IMR-90 (cell line): ENCODE measurements at regions not wholly inside any gene's neighbourhood (a gene's known extent, or its start where the extent isn't known, plus 50 kb on each side); places are given as distances from the start of the nearest gene placed in this dataset.

Source experiments
- ATAC-seq: fragments of 200-7000 bp; cut with Tn5 transposase; 2 replicates; pipeline ENCODE4 v1.9.1; 2020; ENCODE audit warnings: low read depth, mild to moderate bottlenecking, moderate library complexity
- BruUV-seq: library from RNA; stranded (reverse); fragments of 400-500 nt; replicated peaks from 2 replicates; lab custom pipeline; 2021; lab: Mats Ljungman, UMichigan
- CTCF ChIA-PET: fragments of 300-600 bp; formaldehyde crosslinking; extraction: SDS; loops from one replicate; lab custom pipeline; 2021; ENCODE audit warnings: antibody characterized with exemption; lab: Yijun Ruan, JAX
- POLR2A ChIA-PET: fragments of 300-600 bp; sonication (Branson Sonifier 250); formaldehyde crosslinking; loops from one replicate; lab custom pipeline; 2022; ENCODE audit warnings: antibody characterized with exemption; ENCODE audit not compliant: unreplicated experiment; lab: Charles Lee
- DNase-seq: peaks from one replicate; pipeline ENCODE4 v3.0.0; 2013
- H2AFZ ChIP-seq: replicated peaks from 2 replicates; pipeline ENCODE3; 2013; ENCODE audit warnings: low read length, mild to moderate bottlenecking; ENCODE audit not compliant: poor library complexity
- H2AK5ac ChIP-seq: 2 replicates; pipeline ENCODE4 v1.6.1; 2013; ENCODE audit warnings: low read depth, low read length, inconsistent platforms
- H2AK9ac ChIP-seq: replicated peaks from 2 replicates; pipeline ENCODE3; 2013; ENCODE audit warnings: mild to moderate bottlenecking, low read depth, low read length, moderate library complexity; ENCODE audit not compliant: poor library complexity
- H2BK120ac ChIP-seq: 2 replicates; pipeline ENCODE4 v1.6.1; 2013; ENCODE audit warnings: low read depth, low read length, inconsistent platforms
- H2BK15ac ChIP-seq: 3 replicates; pipeline ENCODE4 v1.6.1; 2013; ENCODE audit warnings: low read depth, low read length, inconsistent platforms
- H2BK20ac ChIP-seq: 2 replicates; pipeline ENCODE4 v1.6.1; 2013; ENCODE audit warnings: low read depth, mild to moderate bottlenecking, inconsistent platforms, low read length, moderate library complexity
- H2BK5ac ChIP-seq: 2 replicates; pipeline ENCODE4 v1.6.1; 2013; ENCODE audit warnings: mild to moderate bottlenecking, low read depth, low read length, inconsistent platforms; ENCODE audit not compliant: poor library complexity, severe bottlenecking
- H3K14ac ChIP-seq: replicated peaks from 2 replicates; pipeline ENCODE4 v1.6.1; 2013; ENCODE audit warnings: low read depth, low read length, inconsistent platforms
- H3K18ac ChIP-seq: 2 replicates; pipeline ENCODE4 v1.6.1; 2013; ENCODE audit warnings: low read depth, low read length, control low read depth
- H3K23ac ChIP-seq: 2 replicates; pipeline ENCODE4 v1.6.1; 2013; ENCODE audit warnings: low read depth, low read length, inconsistent platforms
- H3K27ac ChIP-seq: 2 replicates; pipeline ENCODE4 v1.5.1; 2013; ENCODE audit warnings: mild to moderate bottlenecking, control low read depth, low read length; ENCODE audit not compliant: insufficient read depth
- H3K27me3 ChIP-seq: 2 replicates; pipeline ENCODE4 v1.6.1; 2013; ENCODE audit warnings: low read length; ENCODE audit not compliant: control insufficient read depth, insufficient read depth
- H3K36me3 ChIP-seq: 2 replicates; pipeline ENCODE4 v1.6.1; 2013; ENCODE audit warnings: low read length, mixed read lengths; ENCODE audit not compliant: control insufficient read depth, insufficient read depth
- H3K4ac ChIP-seq: 2 replicates; pipeline ENCODE4 v1.6.1; 2013; ENCODE audit warnings: low read depth, low read length, inconsistent platforms
- H3K4me1 ChIP-seq: 2 replicates; pipeline ENCODE4 v1.6.1; 2013; ENCODE audit warnings: low read length, mixed read lengths; ENCODE audit not compliant: control insufficient read depth, insufficient read depth
- H3K4me2 ChIP-seq: 2 replicates; pipeline ENCODE4 v1.6.1; 2013; ENCODE audit warnings: low read depth, mild to moderate bottlenecking, control low read depth, low read length, moderate library complexity
- H3K4me3 ChIP-seq: 2 replicates; pipeline ENCODE4 v1.5.1; 2013; ENCODE audit warnings: low read depth, mild to moderate bottlenecking, control low read depth, low read length, moderate library complexity; ENCODE audit not compliant: insufficient read depth
- H3K56ac ChIP-seq: 2 replicates; pipeline ENCODE4 v1.6.1; 2013; ENCODE audit warnings: low read length, inconsistent platforms; ENCODE audit not compliant: insufficient read depth; ENCODE audit errors: extremely low read depth
- H3K79me1 ChIP-seq, 2 experiments: 2 replicates each; pipeline ENCODE4 v1.6.1; 2013; ENCODE audit warnings: low read length in 2 of 2, inconsistent platforms in 1 of 2, low read depth in 1 of 2
- H3K9ac ChIP-seq: 2 replicates; pipeline ENCODE4 v1.6.1; 2013; ENCODE audit warnings: low read depth, low read length, control low read depth
- H3K9me1 ChIP-seq: 2 replicates; pipeline ENCODE4 v1.6.1; 2013; ENCODE audit warnings: low read length, inconsistent platforms; ENCODE audit not compliant: insufficient read depth
- H3K9me3 ChIP-seq: 2 replicates; pipeline ENCODE4 v1.6.1; 2013; ENCODE audit warnings: low read length; ENCODE audit not compliant: control insufficient read depth, insufficient read depth
- H4K20me1 ChIP-seq: 2 replicates; pipeline ENCODE4 v1.6.1; 2013; ENCODE audit warnings: low read length, inconsistent platforms; ENCODE audit not compliant: insufficient read depth
- H4K5ac ChIP-seq: 2 replicates; pipeline ENCODE4 v1.6.1; 2013; ENCODE audit warnings: mild to moderate bottlenecking, low read depth, low read length, control low read depth
- H4K8ac ChIP-seq, 2 experiments: 2 replicates each; pipeline ENCODE4 v1.6.1; 2013; ENCODE audit warnings: low read depth in 2 of 2, low read length in 2 of 2, control low read depth in 1 of 2, inconsistent platforms in 1 of 2
- H4K91ac ChIP-seq: 2 replicates; pipeline ENCODE4 v1.6.1; 2013; ENCODE audit warnings: low read depth, low read length, inconsistent platforms; ENCODE audit not compliant: insufficient read depth
- CTCF ChIP-seq: conservative IDR thresholded peaks from 2 replicates; pipeline ENCODE4 v1.5.1; 2012; ENCODE audit warnings: mild to moderate bottlenecking, low read depth, low read length, improper control_type of control experiment
- FOS ChIP-seq: fragments of 150-350 bp; IDR thresholded peaks from 2 replicates; pipeline ENCODE4 v1.6.1; 2016; ENCODE audit warnings: low read depth, low read length
- MXI1 ChIP-seq: IDR thresholded peaks from 2 replicates; pipeline ENCODE4 v1.6.1; 2012; ENCODE audit warnings: low read depth, mild to moderate bottlenecking, low read length, moderate library complexity, borderline replicate concordance
- RAD21 ChIP-seq: IDR thresholded peaks from 2 replicates; pipeline ENCODE4 v1.6.1; 2012; ENCODE audit warnings: low read length, improper control_type of control experiment
- SMC3 ChIP-seq: fragments of 150-350 bp; IDR thresholded peaks from 2 replicates; pipeline ENCODE4 v1.6.1; 2016; ENCODE audit warnings: low read depth, mild to moderate bottlenecking, antibody characterized with exemption, low read length, moderate library complexity
- WGBS, 2 experiments: methylation state at CpG; one replicate each; pipeline versions ENCODE4 v1.1.5 to v1.1.7; 2013; ENCODE audit warnings: missing lambda C conversion rate in 2 of 2; ENCODE audit not compliant: insufficient read length in 1 of 2; ENCODE audit errors: extremely low coverage in 2 of 2; 5-methylcytosine and 5-hydroxymethylcytosine counted together
- dilution Hi-C: fragments of 300-500 bp; cut with HindIII; formaldehyde crosslinking; loops from one replicate; pipeline ENCODE4 v1.14.3; 2018; ENCODE audit warnings: low sequenced_read_pairs; ENCODE audit not compliant: unreplicated experiment
- in situ Hi-C: fragments of 300-500 bp; cut with MboI; formaldehyde crosslinking; loops from 3 replicates; pipeline ENCODE4 v1.14.3; 2019; ENCODE audit warnings: low sequenced_read_pairs, inconsistent platforms, mixed read lengths
- intact Hi-C: fragments of 100-400 bp; cut with micrococcal nuclease; formaldehyde crosslinking; loops from 2 replicates; pipeline ENCODE4 v1.10.0; 2022

- Histone ChIP-seq H3K27me3 (no peaks in the 10 kb centered on the region), H3K14ac (no peak overlapping the region), H2BK20ac (no peak overlapping the region), H3K23ac (no peak overlapping the region), H3K56ac (no peak overlapping the region), H2AK5ac (no peak overlapping the region), H3K4me1 (no peaks in the 10 kb centered on the region), H2BK120ac (no peak overlapping the region), H3K9ac (no peak overlapping the region), H3K4ac (no peak overlapping the region), H2AFZ (no peak overlapping the region), H3K79me1 (no peaks in the 10 kb centered on the region), H4K91ac (no peak overlapping the region), H2BK5ac (no peak overlapping the region), H3K9me3 (peaks cover 44% of the 10 kb centered on the region), H2AK9ac (no peak overlapping the region), H3K4me3 (no peak overlapping the region), H2BK15ac (no peak overlapping the region), H4K8ac (no peak overlapping the region), H3K4me2 (no peak overlapping the region), H3K27ac (no peak overlapping the region), H3K9me1 (no peaks in the 10 kb centered on the region), H4K20me1 (no peaks in the 10 kb centered on the region), H4K5ac (no peak overlapping the region), H3K18ac (no peak overlapping the region), H3K36me3 (no peaks in the 10 kb centered on the region)
- ATAC-seq: no peak
- TF ChIP-seq SMC3 (no peak), FOS (no peak), CTCF (no peak), RAD21 (no peak), MXI1 (no peak)
- dilution Hi-C loops (no loop called here), intact Hi-C loops (no loop called here), in situ Hi-C loops (no loop called here)
- BruUV-seq: no TSS peak
- ChIA-PET CTCF (no interaction called here), POLR2A (no interaction called here)
- DNase-seq: no peak
- WGBS, 2 experiments: 100% methylated on average over 3 of the region's 25 CpGs; no CpG with 5 or more reads in 1 of the 2 experiments
Observed at GRCh38 chr2:495745-496275, 181.4 kb downstream of the TMEM18 start.
